Prostate gland (tissue), 1 donor: ENCODE measurements at regions not wholly inside any gene's neighbourhood (a gene's known extent, or its start where the extent isn't known, plus 50 kb on each side); places are given as distances from the start of the nearest gene placed in this dataset.

Experiments used
- POLR2A ChIP-seq: fragments of 450-650 bp; IDR thresholded peaks from one replicate; pipeline ENCODE4 v1.6.1; 2016; ENCODE audit warnings: antibody characterized with exemption, mild to moderate bottlenecking
- POLR2AphosphoS5 ChIP-seq: sonication (generic); formaldehyde crosslinking; IDR thresholded peaks from one replicate; pipeline ENCODE4 v1.6.1; 2017; ENCODE audit warnings: antibody characterized with exemption

- no peak for TF ChIP-seq POLR2A
- no peak for TF ChIP-seq POLR2AphosphoS5
These were observed 349.8 kb upstream of the SPRED2 start for GRCh38 chr2:65782186-65782585.
